WTC11 (cell line): ENCODE measurements at regions not wholly inside any gene's neighbourhood (a gene's known extent, or its start where the extent isn't known, plus 50 kb on each side); places are given as distances from the start of the nearest gene placed in this dataset.

Experiments
- ATAC-seq: fragments of 200-7000 bp; cut with Tn5 transposase; 2 replicates; pipeline ENCODE4 v1.10.0; 2021; ENCODE audit warnings: mild to moderate bottlenecking, moderate library complexity
- CTCF ChIA-PET: fragments of 300-600 bp; sonication (Branson Sonifier 250); formaldehyde crosslinking; loops from one replicate; lab custom pipeline; 2021; ENCODE audit warnings: antibody characterized with exemption; lab: Charles Lee
- POLR2A ChIA-PET: fragments of 350-600 bp; sonication (Branson Sonifier 250); formaldehyde crosslinking; loops from one replicate; lab custom pipeline; 2021; ENCODE audit warnings: antibody characterized with exemption; lab: Charles Lee
- DNase-seq: peaks from one replicate; pipeline ENCODE4 v3.0.0; 2021; ENCODE audit warnings: low spot score
- H3K27ac Mint-ChIP-seq: 2 replicates; pipeline ENCODE4 v1.8.0; 2021; ENCODE audit warnings: mixed read lengths
- H3K27me3 Mint-ChIP-seq: 2 replicates; pipeline ENCODE4 v1.8.0; 2021; ENCODE audit warnings: low read depth, mild to moderate bottlenecking, moderate library complexity, mixed read lengths
- H3K36me3 Mint-ChIP-seq: 2 replicates; pipeline ENCODE4 v1.8.0; 2021; ENCODE audit warnings: mixed read lengths
- H3K4me1 Mint-ChIP-seq: 2 replicates; pipeline ENCODE4 v1.8.0; 2022; ENCODE audit warnings: mixed read lengths
- H3K4me3 Mint-ChIP-seq: 2 replicates; pipeline ENCODE4 v1.8.0; 2021; ENCODE audit warnings: mild to moderate bottlenecking, moderate library complexity, mixed read lengths
- H3K9me3 Mint-ChIP-seq: 2 replicates; pipeline ENCODE4 v1.8.0; 2021; ENCODE audit warnings: mixed read lengths
- AFF4 ChIP-seq: sonication (generic); formaldehyde crosslinking; IDR thresholded peaks from 2 replicates; pipeline ENCODE4 v1.8.1; 2023; ENCODE audit warnings: mild to moderate bottlenecking, missing genetic modification reagents, borderline replicate concordance
- ATF3 ChIP-seq: sonication (generic); formaldehyde crosslinking; conservative IDR thresholded peaks from 2 replicates; pipeline ENCODE4 v1.8.1; 2022; ENCODE audit warnings: mild to moderate bottlenecking, missing genetic modification reagents
- ATF6 ChIP-seq: sonication (generic); formaldehyde crosslinking; IDR thresholded peaks from 2 replicates; pipeline ENCODE4 v1.8.1; 2023; ENCODE audit warnings: mild to moderate bottlenecking, missing genetic modification reagents
- CREB1 ChIP-seq: sonication (generic); formaldehyde crosslinking; IDR thresholded peaks from 2 replicates; pipeline ENCODE4 v1.8.0; 2023; ENCODE audit warnings: mild to moderate bottlenecking, missing genetic modification reagents
- E2F4 ChIP-seq: sonication (generic); formaldehyde crosslinking; IDR thresholded peaks from 2 replicates; pipeline ENCODE4 v1.8.1; 2022; ENCODE audit warnings: low read depth, mild to moderate bottlenecking, moderate library complexity, missing genetic modification reagents, borderline replicate concordance
- ETV6 ChIP-seq: sonication (generic); formaldehyde crosslinking; IDR thresholded peaks from 2 replicates; pipeline ENCODE4 v1.8.1; 2022; ENCODE audit warnings: mild to moderate bottlenecking, missing genetic modification reagents
- FOXJ3 ChIP-seq: sonication (generic); formaldehyde crosslinking; IDR thresholded peaks from 2 replicates; pipeline ENCODE4 v1.9.0; 2021; ENCODE audit warnings: missing genetic modification reagents, mild to moderate bottlenecking, borderline replicate concordance
- FOXK1 ChIP-seq: sonication (generic); formaldehyde crosslinking; IDR thresholded peaks from 2 replicates; pipeline ENCODE4 v1.8.0; 2022; ENCODE audit warnings: mild to moderate bottlenecking, moderate library complexity, missing genetic modification reagents
- FOXP4 ChIP-seq: sonication (generic); formaldehyde crosslinking; IDR thresholded peaks from 2 replicates; pipeline ENCODE4 v1.8.0; 2022; ENCODE audit warnings: mild to moderate bottlenecking, missing genetic modification reagents
- GRHL2 ChIP-seq: fragments of 250-450 bp; sonication (Bioruptor Pico); IDR thresholded peaks from 2 replicates; pipeline ENCODE4 v1.8.0; 2022; ENCODE audit warnings: mild to moderate bottlenecking, moderate library complexity; ENCODE audit not compliant: insufficient replicate concordance, severe bottlenecking
- JAZF1 ChIP-seq: fragments of 250-450 bp; sonication (Bioruptor Pico); IDR thresholded peaks from 2 replicates; pipeline ENCODE4 v1.9.0; 2021; ENCODE audit warnings: moderate library complexity, mild to moderate bottlenecking, inconsistent platforms
- JUN ChIP-seq: sonication (generic); formaldehyde crosslinking; IDR thresholded peaks from 2 replicates; pipeline ENCODE4 v1.8.0; 2023; ENCODE audit warnings: mild to moderate bottlenecking, missing genetic modification reagents
- KAT7 ChIP-seq: sonication (generic); formaldehyde crosslinking; IDR thresholded peaks from 2 replicates; pipeline ENCODE4 v1.8.1; 2023; ENCODE audit warnings: missing genetic modification reagents, mild to moderate bottlenecking, borderline replicate concordance
- NFYB ChIP-seq: sonication (generic); formaldehyde crosslinking; conservative IDR thresholded peaks from 2 replicates; pipeline ENCODE4 v1.8.0; 2022; ENCODE audit warnings: low read depth, missing genetic modification reagents
- NR1H2 ChIP-seq: sonication (generic); formaldehyde crosslinking; IDR thresholded peaks from 2 replicates; pipeline ENCODE4 v1.9.0; 2021; ENCODE audit warnings: mild to moderate bottlenecking, moderate library complexity, missing genetic modification reagents
- SOX15 ChIP-seq: fragments of 250-450 bp; sonication (Bioruptor Pico); IDR thresholded peaks from 2 replicates; pipeline ENCODE4 v1.9.0; 2021; ENCODE audit warnings: mild to moderate bottlenecking
- TCF7 ChIP-seq: sonication (generic); formaldehyde crosslinking; IDR thresholded peaks from 2 replicates; pipeline ENCODE4 v1.8.0; 2022; ENCODE audit warnings: mild to moderate bottlenecking, low read depth, missing genetic modification reagents, moderate library complexity
- ZBTB43 ChIP-seq: sonication (generic); formaldehyde crosslinking; IDR thresholded peaks from 2 replicates; pipeline ENCODE4 v1.8.1; 2023; ENCODE audit warnings: mild to moderate bottlenecking, missing genetic modification reagents
- ZNF219 ChIP-seq: sonication (generic); formaldehyde crosslinking; IDR thresholded peaks from 2 replicates; pipeline ENCODE4 v1.8.0; 2023; ENCODE audit warnings: missing genetic modification reagents, mild to moderate bottlenecking, borderline replicate concordance
- ZNF396 ChIP-seq: fragments of 250-450 bp; sonication (Bioruptor Pico); IDR thresholded peaks from 2 replicates; pipeline ENCODE4 v1.8.0; 2021; ENCODE audit warnings: mild to moderate bottlenecking, moderate library complexity, borderline replicate concordance
- ZNF671 ChIP-seq: fragments of 250-450 bp; sonication (Bioruptor Pico); IDR thresholded peaks from 2 replicates; pipeline ENCODE4 v1.8.0; 2021; ENCODE audit warnings: mild to moderate bottlenecking

GRCh38 chr4:34721835-34722234 is 1522.5 kb downstream of the ARAP2 start:
- H3K4me1 Mint-ChIP-seq: peaks cover 7% of the 10 kb centered on the region

GRCh38 chr4:34723605-34724004 is 1520.7 kb downstream of the ARAP2 start:
- DNase-seq: no peak
- Mint-ChIP-seq H3K4me1 (peaks cover 7% of the 10 kb centered on the region), H3K4me3 (no peak overlapping the region), H3K27ac (no peak overlapping the region), H3K9me3 (peaks cover 3% of the 10 kb centered on the region; the same call in 1 of the 2 replicates), H3K36me3 (no peaks in the 10 kb centered on the region), H3K27me3 (no peaks in the 10 kb centered on the region)
- ChIA-PET POLR2A (no interaction called here), CTCF (no interaction called here)
- no peak for ATAC-seq
- TF ChIP-seq JAZF1 (CRISPR knock-in tag) (no peak), NFYB (CRISPR knock-in tag) (no peak), ATF3 (no peak), FOXK1 (no peak), ZNF219 (CRISPR knock-in tag) (no peak), GRHL2 (CRISPR knock-in tag) (no peak), ATF6 (CRISPR knock-in tag) (no peak), KAT7 (CRISPR knock-in tag) (no peak), CREB1 (CRISPR knock-in tag) (no peak), ETV6 (CRISPR knock-in tag) (no peak), ZBTB43 (CRISPR knock-in tag) (no peak), E2F4 (CRISPR knock-in tag) (no peak), ZNF671 (no peak), NR1H2 (no peak), FOXJ3 (CRISPR knock-in tag) (no peak), FOXP4 (no peak), AFF4 (CRISPR knock-in tag) (no peak), SOX15 (no peak)

More at GRCh38 chr4:34721835-34722234, 1522.5 kb downstream of the ARAP2 start:
- no peaks in the 10 kb centered on the region for H3K27me3 Mint-ChIP-seq
- ATAC-seq (no peak), DNase-seq (no peak)
- no peak overlapping the region for H3K4me3 Mint-ChIP-seq
- ChIA-PET CTCF (no interaction called here), POLR2A (no interaction called here)
- H3K9me3 Mint-ChIP-seq: peaks cover 3% of the 10 kb centered on the region; the same call in 1 of the 2 replicates
- no peak overlapping the region for H3K27ac Mint-ChIP-seq
- H3K36me3 Mint-ChIP-seq: no peaks in the 10 kb centered on the region
- TF ChIP-seq ZBTB43 (CRISPR knock-in tag) (no peak), ZNF396 (CRISPR knock-in tag) (no peak), JUN (CRISPR knock-in tag) (no peak), TCF7 (CRISPR knock-in tag) (no peak), GRHL2 (CRISPR knock-in tag) (no peak)
